NOMO-1 (cell line): ENCODE measurements at regions not wholly inside any gene's neighbourhood (a gene's known extent, or its start where the extent isn't known, plus 50 kb on each side); places are given as distances from the start of the nearest gene placed in this dataset.
"Not testable (repeated sequence)": the region's sequence is repeated elsewhere in the genome, so short reads cannot be mapped to it uniquely, and the experiment has no call there.

ENCODE experiments used
- DNase-seq, 2 experiments: peaks; one replicate each; lab custom pipeline; 2025; ENCODE audit not compliant: unreplicated experiment in 2 of 2; lab: John Stamatoyannopoulos, UW

DNA sequence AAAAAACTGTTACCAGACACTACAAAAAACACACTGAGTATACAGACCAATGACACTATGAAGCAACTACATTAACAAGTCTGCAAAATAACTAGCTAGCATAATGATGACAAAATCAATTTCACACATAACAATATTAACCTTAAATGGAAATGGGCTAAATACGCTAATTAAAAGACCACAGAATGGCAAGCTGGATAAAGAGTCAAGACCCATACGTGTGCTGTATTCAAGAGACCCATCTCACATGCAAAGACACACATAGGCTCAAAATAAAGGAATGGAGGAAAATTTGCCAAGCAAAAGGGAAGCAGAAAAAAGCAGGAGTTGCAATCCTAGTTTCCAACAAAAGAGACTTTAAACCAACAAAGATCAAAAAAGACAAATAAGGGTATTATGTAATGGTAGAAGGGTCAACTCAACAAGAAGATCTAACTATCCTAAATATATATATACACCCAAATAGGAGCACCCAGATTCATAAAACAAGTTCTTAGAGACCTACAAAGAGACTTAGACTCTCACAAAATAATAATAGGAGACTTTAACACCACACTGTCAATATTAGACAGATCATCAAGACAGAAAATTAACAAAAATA lies 158.6 kb downstream of the ALDH8A1 start:
- not testable (repeated sequence) for DNase-seq

DNA sequence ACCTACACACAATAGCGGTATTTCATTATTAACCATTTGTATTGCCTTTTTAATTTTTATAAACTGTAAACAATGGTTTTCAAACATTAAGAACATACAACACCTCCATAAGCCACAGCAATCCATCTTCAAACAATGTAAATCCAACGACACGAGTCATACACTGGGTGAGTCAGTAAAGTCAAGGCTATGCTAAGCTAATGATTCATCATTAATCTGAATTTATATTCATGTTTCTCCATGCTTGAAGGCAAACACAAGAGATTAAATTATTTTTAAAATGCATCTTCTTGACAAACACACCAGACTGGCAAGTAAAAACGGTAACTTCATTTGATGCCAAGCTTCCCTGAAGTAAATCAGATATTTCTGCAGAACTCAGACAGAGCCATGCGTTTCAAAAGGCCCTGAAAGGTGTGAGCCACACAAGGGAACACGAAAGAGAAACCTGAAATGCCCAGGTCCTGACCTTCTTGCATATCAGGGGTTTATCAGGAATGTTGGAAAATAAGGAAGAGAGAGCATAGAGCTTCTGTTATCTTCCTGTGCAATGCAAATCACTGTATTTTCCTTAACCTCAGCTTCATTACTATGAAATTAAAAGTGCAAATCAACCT lies 162.5 kb downstream of the ALDH8A1 start:
- DNase-seq: no peak

DNA sequence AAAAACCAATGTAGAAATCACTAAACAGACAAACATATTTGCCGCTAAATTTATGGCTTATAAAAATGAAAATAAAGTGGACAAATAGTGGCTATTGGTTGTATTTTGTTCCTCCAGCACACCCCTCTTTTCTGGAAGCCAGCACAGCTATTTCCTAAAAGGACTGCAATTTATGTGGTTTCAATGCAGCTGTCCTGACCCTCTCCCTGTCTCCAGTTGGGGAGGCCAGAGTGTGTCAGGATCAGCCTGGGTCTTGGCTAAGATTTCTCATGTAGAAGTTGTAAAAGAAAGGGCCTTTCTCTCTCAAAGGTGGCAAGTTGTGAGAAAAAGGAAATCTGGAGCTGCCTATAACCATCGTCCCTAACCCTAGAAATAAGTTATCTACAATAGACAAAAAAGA lies 165.6 kb downstream of the ALDH8A1 start:
- no peak for DNase-seq

DNA sequence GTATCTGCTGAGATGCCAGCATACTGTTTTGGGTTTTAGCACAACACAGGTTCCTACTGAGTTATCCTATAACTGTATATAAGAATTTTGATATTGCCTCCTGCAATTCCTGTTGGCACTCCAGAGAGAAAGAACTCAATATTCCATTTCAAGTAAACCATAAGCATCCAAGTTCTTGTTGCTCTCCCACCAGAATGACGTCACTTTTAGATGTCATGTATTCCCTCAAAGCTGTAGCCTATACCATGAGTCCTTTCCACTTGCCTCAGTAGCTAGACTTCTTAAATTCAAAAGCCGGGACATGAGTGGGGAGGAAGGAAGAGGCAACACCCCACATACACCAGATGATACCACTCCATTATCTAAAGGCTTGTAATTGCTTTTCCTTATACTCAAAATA lies 171.5 kb downstream of the ALDH8A1 start:
- no peak for DNase-seq

DNA sequence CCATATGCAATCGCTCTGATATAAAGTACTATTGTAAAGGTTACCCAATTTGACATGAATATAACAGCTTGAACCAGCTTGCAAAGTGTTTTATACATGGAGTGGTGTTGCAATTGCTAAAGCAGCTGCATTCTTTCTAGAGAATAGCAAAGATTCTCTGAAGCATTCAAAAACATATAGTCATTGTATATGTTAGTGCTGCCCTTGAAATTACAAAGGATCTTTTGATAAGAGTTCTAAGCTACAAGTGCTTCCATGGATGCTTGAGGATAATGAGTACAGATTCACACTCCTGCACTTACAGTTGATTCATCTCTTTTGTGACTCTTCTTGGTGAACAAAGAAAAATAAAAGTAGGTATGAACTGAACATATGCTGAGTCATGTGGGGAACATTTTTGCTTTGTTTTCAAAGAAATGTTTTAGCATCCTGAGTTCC lies 175.7 kb downstream of the ALDH8A1 start:
- no peak for DNase-seq

DNA sequence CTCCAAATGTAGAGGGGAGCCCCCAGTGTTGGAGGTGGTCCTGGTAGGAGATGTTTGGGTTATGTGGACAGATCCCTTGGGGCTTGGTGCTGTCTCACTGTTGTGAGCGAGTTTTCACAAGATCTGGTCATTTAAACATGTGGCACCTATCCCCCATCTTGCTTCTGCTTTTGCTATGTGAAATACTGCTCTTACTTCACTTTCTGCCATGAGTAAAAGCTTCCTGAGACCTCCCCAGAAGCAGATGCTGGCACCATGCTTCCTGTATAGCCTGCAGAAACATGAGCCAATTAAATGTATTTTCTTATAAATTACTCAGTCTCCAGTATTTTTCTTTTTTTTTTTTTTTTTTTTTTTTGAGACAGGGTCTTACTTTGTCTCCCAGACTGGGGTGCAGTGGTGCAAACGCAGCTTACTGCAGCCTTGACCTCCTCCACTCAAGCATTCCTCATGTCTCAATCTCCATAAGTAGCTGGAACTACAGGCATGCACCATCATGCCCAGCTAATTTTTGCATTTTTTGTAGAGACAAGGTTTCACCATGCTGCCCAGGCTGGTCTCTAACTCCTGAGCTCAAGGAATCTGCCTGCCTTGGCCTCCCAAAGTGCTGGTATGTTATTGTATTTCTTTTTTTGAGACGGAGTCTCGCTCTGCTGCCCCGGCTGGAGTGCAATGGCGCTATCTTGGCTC lies 177.1 kb downstream of the ALDH8A1 start:
- DNase-seq: peak in 1 of 2 experiments; percentile 3

DNA sequence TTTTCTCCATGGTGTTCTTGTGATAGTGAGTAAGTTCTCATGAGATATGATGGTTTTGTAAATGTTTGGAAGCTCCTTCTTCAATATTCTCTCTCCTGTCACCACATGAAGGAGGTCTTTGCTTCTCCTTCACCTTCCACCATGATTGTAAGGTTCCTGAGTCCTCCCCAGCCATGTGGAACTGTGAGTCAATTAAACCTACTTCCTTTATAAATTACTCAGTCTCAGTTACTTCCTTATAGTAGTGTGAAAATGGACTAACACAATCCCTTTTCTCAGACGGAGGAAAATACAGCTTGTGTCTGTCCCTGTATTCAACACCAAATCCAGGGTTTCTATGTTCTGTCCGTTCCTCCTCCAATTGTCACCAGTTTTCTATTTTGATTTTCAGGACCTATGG lies 181.0 kb downstream of the ALDH8A1 start:
- DNase-seq: peak in 1 of 2 experiments; percentile 30

DNA sequence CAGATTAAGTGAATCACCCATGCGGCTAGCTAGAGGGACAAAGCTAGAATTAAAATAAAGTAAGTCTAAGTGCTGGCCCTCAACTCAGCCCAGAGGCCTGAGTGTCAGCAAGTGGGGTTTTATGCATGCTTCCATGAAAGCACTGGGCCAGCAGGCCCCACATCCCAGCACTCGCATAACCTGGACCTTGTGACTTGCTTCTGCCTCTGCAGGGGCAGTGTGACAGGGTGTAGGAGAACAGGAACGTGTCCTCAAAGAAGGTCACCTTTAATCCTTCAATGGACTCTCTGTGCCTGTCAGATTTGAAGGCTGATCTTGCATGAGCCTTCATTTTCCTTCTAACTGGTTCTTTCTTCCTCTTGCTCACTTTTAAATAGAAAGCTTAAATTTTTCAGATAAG lies 183.4 kb downstream of the ALDH8A1 start:
- no peak for DNase-seq

DNA sequence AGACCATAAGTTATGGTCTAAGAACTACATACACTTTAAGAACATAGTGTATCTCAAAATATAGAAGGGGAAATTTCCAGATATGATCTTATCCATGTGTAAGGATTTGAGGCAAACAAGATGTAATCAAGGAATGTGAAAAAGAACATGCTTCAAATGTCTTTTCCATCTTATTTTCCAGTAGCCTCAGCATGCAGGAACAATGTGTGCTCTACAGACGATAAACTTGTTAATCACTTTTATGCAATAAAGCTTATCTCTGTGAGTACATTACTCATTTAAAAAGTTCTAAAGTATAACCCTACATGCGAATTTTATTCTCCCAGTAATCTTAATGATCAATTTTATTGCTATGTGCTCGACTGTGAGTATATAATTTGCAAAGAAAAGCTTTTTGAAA lies 185.2 kb downstream of the ALDH8A1 start:
- no peak for DNase-seq

DNA sequence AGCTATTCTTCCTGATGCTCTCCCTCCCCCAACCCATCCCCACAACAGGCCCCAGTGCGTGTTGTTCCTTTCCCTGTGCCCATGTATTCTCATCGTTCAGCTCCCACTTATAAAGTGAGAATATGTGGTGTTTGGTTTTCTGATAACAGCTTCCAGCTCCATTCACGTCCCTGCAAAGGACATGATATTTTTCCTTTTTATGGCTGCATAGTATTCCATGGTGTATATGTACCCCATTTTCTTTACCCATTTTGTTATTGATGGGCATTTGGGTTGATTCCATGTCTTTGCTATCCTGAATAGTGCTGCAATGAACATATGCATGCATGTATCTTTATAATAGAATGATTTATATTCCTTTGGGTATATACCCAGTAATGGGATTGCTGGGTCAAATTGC lies 186.3 kb downstream of the ALDH8A1 start:
- not testable (repeated sequence) for DNase-seq

DNA sequence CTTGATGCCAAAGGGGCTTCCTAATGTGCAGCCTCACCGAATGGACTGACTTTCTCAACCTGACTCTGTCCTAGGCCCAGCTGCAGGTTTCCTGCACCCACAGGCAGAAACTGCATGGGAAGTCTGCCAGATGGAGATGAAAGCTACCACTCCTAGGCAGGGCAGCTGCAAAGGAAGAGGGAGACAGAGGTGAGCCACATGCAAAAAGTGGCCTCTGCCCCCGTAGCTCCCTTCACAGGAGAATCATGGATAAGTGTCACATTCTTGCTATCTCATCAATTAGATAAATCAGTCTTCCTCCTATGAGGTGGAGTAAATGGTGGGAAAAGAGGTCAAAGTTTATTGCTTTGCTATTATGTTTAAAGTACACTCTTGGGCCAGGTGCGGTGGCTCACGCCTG lies 191.3 kb downstream of the ALDH8A1 start:
- DNase-seq: no peak

DNA sequence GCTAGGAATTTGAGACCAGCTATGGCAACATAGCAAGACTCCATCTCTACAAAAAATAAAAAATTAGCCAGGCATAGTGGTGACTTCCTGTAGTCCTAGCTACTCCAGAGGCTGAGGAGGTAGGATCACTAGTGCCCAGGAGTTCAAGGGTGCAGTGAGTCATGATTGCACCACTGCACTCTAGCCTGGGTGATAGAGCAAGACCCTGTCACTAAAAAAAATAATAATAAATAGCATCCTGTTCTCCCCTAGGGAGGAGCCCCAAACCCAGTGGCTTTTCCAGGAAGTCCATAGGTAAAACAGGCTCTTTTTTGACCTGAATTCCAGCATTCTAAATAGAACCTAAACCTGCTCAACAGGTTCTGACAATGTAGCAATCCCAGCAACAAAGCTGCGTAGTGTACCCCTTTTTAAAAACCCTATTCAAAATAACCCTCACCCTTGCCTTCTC lies 192.0 kb downstream of the ALDH8A1 start:
- no peak for DNase-seq

DNA sequence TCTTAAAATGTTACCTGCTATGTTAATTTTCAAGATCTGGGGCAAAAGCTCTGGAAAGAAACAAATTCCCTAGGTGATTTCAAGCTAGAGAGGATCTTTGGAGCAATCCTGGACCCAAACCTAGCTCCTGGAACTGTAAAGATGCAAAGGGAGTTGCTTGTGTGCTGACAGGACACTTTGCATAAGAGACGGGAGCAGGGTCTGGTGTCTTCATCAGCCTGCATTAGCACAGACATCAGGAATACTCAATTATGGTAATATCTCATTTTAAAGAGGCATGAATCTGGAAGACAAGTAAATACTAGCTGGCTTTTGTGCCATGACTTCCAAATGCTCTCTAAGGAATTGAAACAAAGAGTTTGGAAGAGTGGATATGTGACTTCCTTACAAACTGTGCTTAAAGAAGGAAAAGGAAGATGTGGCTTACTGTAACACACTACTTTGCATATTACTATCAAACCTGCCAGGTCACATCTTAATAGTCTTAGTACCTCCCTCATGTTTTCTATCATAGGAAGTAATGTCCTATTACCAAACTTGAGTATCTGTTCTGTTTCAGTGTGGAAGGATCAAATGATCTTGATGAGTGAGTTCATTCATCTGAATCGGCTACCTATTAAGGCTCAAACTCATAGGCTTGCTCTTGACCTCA lies 193.4 kb downstream of the ALDH8A1 start:
- no peak for DNase-seq

DNA sequence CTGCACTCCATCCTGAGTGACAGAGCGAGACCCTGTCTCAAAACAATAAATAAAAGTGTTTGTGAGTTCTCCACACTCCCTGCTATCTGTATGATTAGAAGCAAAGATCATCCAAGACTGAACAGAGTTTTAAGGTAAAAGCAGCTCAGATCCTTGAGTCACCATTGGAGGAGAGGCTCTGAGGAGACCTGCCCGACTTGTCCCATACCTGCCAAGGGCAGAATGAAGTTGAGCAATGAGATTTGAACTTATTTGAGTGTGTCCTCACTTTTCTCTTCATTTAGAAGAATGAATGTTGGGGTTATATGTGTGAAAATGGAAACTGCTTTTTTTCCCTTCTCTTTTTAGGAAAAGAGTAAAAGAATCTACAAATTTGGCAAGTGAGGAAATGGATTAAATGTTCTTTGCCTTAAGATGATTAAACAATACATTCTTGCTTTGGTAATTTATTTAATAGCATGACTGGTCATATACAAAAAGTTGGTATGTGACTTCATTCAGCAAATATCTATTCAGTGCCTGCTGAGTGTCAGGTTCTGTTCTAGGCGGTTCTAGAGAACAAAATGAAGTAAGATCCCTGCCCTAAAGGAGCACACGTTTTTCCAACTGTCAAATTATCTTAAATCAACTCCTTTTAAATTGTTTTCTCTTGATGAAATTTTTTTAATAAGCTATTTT lies 195.7 kb downstream of the ALDH8A1 start:
- DNase-seq: no peak

DNA sequence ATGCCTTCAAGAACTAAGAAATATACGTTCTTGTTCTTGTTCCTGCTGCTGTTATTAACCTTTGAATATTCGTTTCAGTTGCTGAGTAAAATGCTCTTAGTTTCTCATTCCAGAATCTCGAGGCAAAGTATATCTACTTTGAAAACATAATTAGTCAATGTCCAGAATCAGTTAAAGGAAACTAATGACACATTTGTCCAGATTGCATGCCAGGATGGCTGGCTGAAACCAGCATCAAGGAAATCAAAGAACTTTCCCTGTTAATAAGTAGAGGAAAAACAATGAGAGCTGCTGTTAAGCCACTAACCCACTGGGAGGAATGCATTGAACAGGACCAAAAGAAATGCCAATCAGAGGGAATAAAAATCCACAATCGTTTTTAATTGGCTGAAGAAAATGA lies 196.9 kb downstream of the ALDH8A1 start:
- no peak for DNase-seq

DNA sequence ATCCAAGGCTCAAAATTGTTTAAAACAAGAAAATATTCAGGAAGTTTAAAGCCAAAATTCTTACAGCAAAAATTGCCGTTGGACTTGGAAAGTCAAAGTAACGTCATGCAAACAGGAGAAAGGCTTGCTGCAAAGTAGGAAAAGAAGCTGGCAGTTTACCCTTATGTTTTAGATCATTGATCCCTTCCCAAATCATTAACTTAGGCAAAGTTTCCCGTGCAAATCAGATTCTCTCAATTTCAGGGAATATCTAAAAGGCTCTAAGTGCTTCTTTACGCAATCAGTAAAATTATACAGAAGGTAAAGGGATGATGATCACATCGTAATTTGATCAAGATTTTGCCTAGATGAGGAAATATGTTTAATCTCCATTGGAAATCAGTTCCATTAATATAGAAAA lies 197.5 kb downstream of the ALDH8A1 start:
- no peak for DNase-seq

DNA sequence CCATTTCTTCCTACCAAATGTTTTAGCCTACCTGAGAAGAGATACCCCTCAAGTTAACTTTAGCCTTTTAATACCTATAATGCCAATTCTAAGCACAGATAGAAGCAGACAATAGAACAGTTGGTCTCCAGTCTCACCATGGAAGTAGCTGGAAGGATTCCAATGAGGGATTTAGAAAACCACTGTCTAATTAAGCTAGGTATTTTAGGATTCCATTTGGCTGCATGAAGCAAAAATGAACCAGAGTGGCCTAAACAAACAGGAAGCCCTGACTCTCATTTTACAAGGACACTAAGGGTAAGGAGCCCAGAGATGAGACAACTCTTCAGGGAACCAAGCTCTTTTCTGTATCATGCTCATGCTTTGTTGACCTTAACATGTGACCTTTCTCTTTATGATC lies 199.2 kb downstream of the ALDH8A1 start:
- no peak for DNase-seq

DNA sequence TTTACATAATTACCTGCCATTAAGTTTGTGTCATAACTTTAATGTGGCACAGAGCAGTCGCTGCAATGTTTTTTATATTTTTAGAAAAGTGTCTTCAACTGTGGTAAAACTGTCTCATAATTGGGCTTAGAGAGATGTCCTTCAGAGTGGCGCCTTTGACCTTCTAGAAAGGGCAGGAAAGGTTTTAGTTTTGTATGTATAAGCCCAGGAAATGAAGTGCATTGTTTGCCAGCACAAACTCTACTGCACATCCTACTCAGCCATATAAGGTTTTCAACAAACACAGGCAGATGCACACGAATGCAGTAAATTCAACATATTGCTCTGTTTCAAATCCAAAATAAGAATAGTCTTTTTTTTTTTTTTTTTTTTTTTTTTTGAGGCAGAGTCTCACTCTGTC lies 201.4 kb downstream of the ALDH8A1 start:
- DNase-seq: no peak

DNA sequence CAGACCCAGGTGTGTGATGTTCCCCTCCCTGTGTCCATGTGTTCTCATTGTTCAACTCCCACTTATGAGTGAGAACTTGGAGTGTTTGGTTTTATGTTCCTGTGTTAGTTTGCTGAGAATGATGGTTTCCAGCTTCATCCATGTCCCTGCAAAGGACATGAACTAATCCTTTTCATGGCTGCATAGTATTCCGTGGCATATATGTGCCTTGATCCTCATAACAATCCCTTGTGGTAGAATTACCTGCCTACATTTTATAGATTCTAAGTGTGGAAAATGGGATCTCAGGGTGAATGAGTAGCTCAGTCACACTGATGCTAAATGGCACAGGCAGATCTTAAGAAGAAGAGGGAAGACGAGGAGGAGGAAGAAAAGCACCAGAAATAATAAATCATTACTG lies 202.7 kb downstream of the ALDH8A1 start:
- DNase-seq: not testable (repeated sequence)

DNA sequence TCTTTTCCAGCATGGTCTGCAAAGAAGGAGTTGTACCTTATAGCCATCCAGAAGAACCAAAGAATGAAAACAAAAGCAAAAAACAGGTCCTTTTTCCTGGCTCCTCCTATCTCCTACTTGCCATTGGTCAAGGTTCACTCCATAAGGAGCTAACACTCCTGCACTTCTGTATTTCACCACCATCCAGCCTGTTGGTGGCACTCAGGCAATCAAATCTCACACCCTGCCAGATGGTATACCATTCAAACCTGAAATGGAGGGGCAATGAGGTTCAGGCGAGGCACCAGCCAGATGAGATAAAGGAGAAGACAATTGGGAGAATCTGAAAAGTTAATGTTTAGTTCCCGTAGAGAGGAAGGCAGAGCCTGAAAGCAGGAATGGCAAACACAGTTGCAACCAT lies 203.8 kb downstream of the ALDH8A1 start:
- DNase-seq: no peak

DNA sequence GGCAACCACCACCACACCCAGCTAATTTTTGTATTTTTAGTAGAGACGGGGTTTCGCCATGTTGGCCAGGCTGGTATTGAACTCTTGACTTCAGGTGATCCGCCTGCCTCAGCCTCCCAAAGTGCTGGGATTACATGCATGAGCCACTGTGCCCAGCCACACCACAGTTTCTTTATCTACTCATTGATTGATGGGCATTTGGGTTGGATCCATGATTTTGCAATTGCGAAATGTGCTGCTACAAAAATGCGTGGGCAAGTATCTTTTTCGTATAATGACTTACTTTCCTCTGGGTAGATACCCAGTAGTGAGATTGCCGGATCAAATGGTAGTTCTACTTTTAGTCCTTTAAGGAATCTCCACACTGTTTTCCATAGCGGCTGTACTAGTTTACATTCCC lies 204.7 kb downstream of the ALDH8A1 start:
- not testable (repeated sequence) for DNase-seq
